Neural cell (in vitro differentiated cells): ENCODE measurements at regions not wholly inside any gene's neighbourhood (a gene's known extent, or its start where the extent isn't known, plus 50 kb on each side); places are given as distances from the start of the nearest gene placed in this dataset.
A peak's percentile ranks its signal among the peaks of the same experiment; 100 is the strongest.

ENCODE experiments used
- H2AFZ ChIP-seq: fragments of 200-600, 300-800 bp; sonication (generic), shearing (Covaris generic); 2 replicates; pipeline ENCODE4 v1.6.0; 2014; ENCODE audit warnings: low read depth, mild to moderate bottlenecking, antibody characterized with exemption, low read length, moderate library complexity
- H3F3A ChIP-seq: fragments of 200-600 bp; shearing (Covaris generic); 2 replicates; pipeline ENCODE4 v1.6.1; 2016; ENCODE audit warnings: mild to moderate bottlenecking, moderate library complexity, mixed read lengths, antibody characterized with exemption, low read length; ENCODE audit not compliant: insufficient read depth, poor library complexity, severe bottlenecking
- H3K27ac ChIP-seq: fragments of 200-600, 300-800 bp; sonication (generic), shearing (Covaris generic); 2 replicates; pipeline ENCODE4 v1.5.1; 2014; ENCODE audit warnings: mild to moderate bottlenecking, low read length, moderate library complexity
- H3K27me3 ChIP-seq: fragments of 300-800, 200-600 bp; sonication (generic), shearing (Covaris generic); 2 replicates; pipeline ENCODE4 v1.6.0; 2014; ENCODE audit warnings: mild to moderate bottlenecking, low read depth, low read length, moderate library complexity; ENCODE audit not compliant: insufficient read depth
- H3K36me3 ChIP-seq: fragments of 300-800, 200-600 bp; sonication (generic), shearing (Covaris generic); 2 replicates; pipeline ENCODE4 v1.5.1; 2014; ENCODE audit warnings: mild to moderate bottlenecking, antibody characterized with exemption, low read length, moderate library complexity; ENCODE audit not compliant: insufficient read depth
- H3K4me2 ChIP-seq: fragments of 300-800, 200-600 bp; sonication (generic), shearing (Covaris generic); 2 replicates; pipeline ENCODE4 v1.6.0; 2014; ENCODE audit warnings: mild to moderate bottlenecking, low read length
- H3K4me3 ChIP-seq: fragments of 300-800, 200-600 bp; sonication (generic), shearing (Covaris generic); 2 replicates; pipeline ENCODE4 v1.5.1; 2014; ENCODE audit warnings: mild to moderate bottlenecking, low read length, moderate library complexity
- H3K79me2 ChIP-seq: fragments of 200-600 bp; shearing (Covaris generic); replicated peaks from 2 replicates; pipeline ENCODE4 v1.6.0; 2014; ENCODE audit warnings: mild to moderate bottlenecking, low read length, moderate library complexity; ENCODE audit not compliant: insufficient read depth
- H3K9ac ChIP-seq: fragments of 300-800, 200-600 bp; sonication (generic), shearing (Covaris generic); 2 replicates; pipeline ENCODE4 v1.6.1; 2016; ENCODE audit warnings: mild to moderate bottlenecking, low read length, mixed read lengths
- H3K9me2 ChIP-seq: fragments of 200-600 bp; shearing (Covaris generic); 2 replicates; pipeline ENCODE4 v1.6.1; 2016; ENCODE audit warnings: mild to moderate bottlenecking, low read length, mixed read lengths; ENCODE audit not compliant: insufficient read depth
- H3K9me3 ChIP-seq: fragments of 200-600, 300-800 bp; sonication (generic), shearing (Covaris generic); 2 replicates; pipeline ENCODE4 v1.6.1; 2016; ENCODE audit warnings: mild to moderate bottlenecking, mixed run types, low read length, moderate library complexity, mixed read lengths
- H4K20me1 ChIP-seq: fragments of 200-600 bp; shearing (Covaris generic); 2 replicates; pipeline ENCODE4 v1.6.1; 2016; ENCODE audit warnings: mild to moderate bottlenecking, mixed run types; ENCODE audit not compliant: insufficient read depth
- CTCF ChIP-seq: fragments of 450-650 bp; IDR thresholded peaks from 2 replicates; pipeline ENCODE4 v1.5.1; 2014; ENCODE audit warnings: antibody characterized with exemption, mild to moderate bottlenecking, moderate library complexity; ENCODE audit not compliant: poor library complexity, severe bottlenecking
- EP300 ChIP-seq: fragments of 450-650 bp; conservative IDR thresholded peaks from 2 replicates; pipeline ENCODE4 v1.6.1; 2014; ENCODE audit warnings: antibody characterized with exemption, mild to moderate bottlenecking, moderate library complexity; ENCODE audit not compliant: poor library complexity, severe bottlenecking
- EZH2 ChIP-seq: fragments of 200-600, 300-800 bp; shearing (Covaris generic), sonication (generic); IDR thresholded peaks from 2 replicates; pipeline ENCODE4 v1.6.1; 2014; ENCODE audit warnings: antibody characterized with exemption, low read length, borderline replicate concordance, mild to moderate bottlenecking; ENCODE audit not compliant: insufficient read depth, poor library complexity, severe bottlenecking
- MXI1 ChIP-seq: fragments of 450-650 bp; conservative IDR thresholded peaks from 2 replicates; pipeline ENCODE4 v1.6.1; 2014; ENCODE audit warnings: antibody characterized with exemption, mild to moderate bottlenecking; ENCODE audit not compliant: poor library complexity, severe bottlenecking
- POLR2AphosphoS5 ChIP-seq: IDR thresholded peaks from 2 replicates; pipeline ENCODE4 v1.6.1; 2012
- RAD21 ChIP-seq: fragments of 450-650 bp; conservative IDR thresholded peaks from 2 replicates; pipeline ENCODE4 v1.6.1; 2014; ENCODE audit warnings: antibody characterized with exemption, mild to moderate bottlenecking, moderate library complexity
- REST ChIP-seq: IDR thresholded peaks from 2 replicates; pipeline ENCODE4 v1.6.1; 2012; ENCODE audit warnings: borderline replicate concordance
- SMC3 ChIP-seq: fragments of 450-650 bp; conservative IDR thresholded peaks from 2 replicates; pipeline ENCODE4 v1.6.1; 2014; ENCODE audit warnings: antibody characterized with exemption, mild to moderate bottlenecking, moderate library complexity; ENCODE audit not compliant: poor library complexity
- TAF1 ChIP-seq: IDR thresholded peaks from 2 replicates; pipeline ENCODE4 v1.6.1; 2012; ENCODE audit warnings: low read depth

- Histone ChIP-seq H3F3A (no peaks in the 10 kb centered on the region), H3K27ac (no peak overlapping the region), H3K4me3 (no peak overlapping the region), H3K9me3 (peaks cover 6% of the 10 kb centered on the region), H3K27me3 (no peaks in the 10 kb centered on the region), H3K9ac (no peak overlapping the region), H3K36me3 (no peaks in the 10 kb centered on the region), H2AFZ (no peak overlapping the region), H3K9me2 (no peaks in the 10 kb centered on the region), H3K79me2 (no peaks in the 10 kb centered on the region), H4K20me1 (no peaks in the 10 kb centered on the region), H3K4me2 (no peak overlapping the region)
- TF ChIP-seq EP300, result no peak
- TF ChIP-seq POLR2AphosphoS5, result no peak
- TF ChIP-seq REST, result no peak
- TF ChIP-seq MXI1, result no peak
Measured at GRCh38 chr4:27407616-27408015, 547.0 kb downstream of the STIM2 start.

GRCh38 chr4:27412613-27413012 lies 552.0 kb downstream of the STIM2 start:
- Histone ChIP-seq H3K9ac (no peak overlapping the region), H3K9me3 (no peaks in the 10 kb centered on the region), H3K27ac (no peak overlapping the region), H3K9me2 (no peaks in the 10 kb centered on the region), H3K79me2 (no peaks in the 10 kb centered on the region), H2AFZ (no peak overlapping the region), H3K4me3 (no peak overlapping the region), H4K20me1 (no peaks in the 10 kb centered on the region), H3K4me2 (no peak overlapping the region), H3K27me3 (no peaks in the 10 kb centered on the region), H3K36me3 (no peaks in the 10 kb centered on the region), H3F3A (no peaks in the 10 kb centered on the region)
- TF ChIP-seq EP300 (no peak), POLR2AphosphoS5 (no peak), REST (no peak), TAF1 (no peak), RAD21 (peak; percentile 63), MXI1 (no peak), EZH2 (no peak), SMC3 (peak; percentile 54), CTCF (peak; percentile 55)
